ENCODE measurements at regions not wholly inside any gene's neighbourhood (a gene's known extent, or its start where the extent isn't known, plus 50 kb on each side); places are given as distances from the start of the nearest gene placed in this dataset.

GRCh38 chr4:74848774-74849173 is 54.5 kb upstream of the BTC start (continued):
- TF ChIP-seq CHD7 (IDR thresholded peaks at IDR 0.05; ENCODE audit: insufficient replicate concordance, low read length), result no peak
- TF ChIP-seq SP1 (IDR thresholded peaks at IDR 0.05; ENCODE audit: low read depth, low read length), result no peak
- TF ChIP-seq CHD1 (IDR thresholded peaks at IDR 0.05; ENCODE audit: low read depth, low read length), result no peak
- no peak for TF ChIP-seq SP2 (IDR thresholded peaks at IDR 0.05; ENCODE audit: low read length)
- no peak for TF ChIP-seq SRF (IDR thresholded peaks at IDR 0.05; ENCODE audit: low read depth, low read length)
- TF ChIP-seq CEBPB (IDR thresholded peaks at IDR 0.05; ENCODE audit: low read depth, low read length), result no peak
- TF ChIP-seq BACH1 (IDR thresholded peaks at IDR 0.05; ENCODE audit: low read length), result no peak
- TF ChIP-seq SUZ12 (IDR thresholded peaks at IDR 0.05; ENCODE audit: low read length), result no peak
- no peak for TF ChIP-seq POU5F1 (IDR thresholded peaks at IDR 0.05; ENCODE audit: low read depth, low read length)
